ENCODE measurements at regions not wholly inside any gene's neighbourhood (a gene's known extent, or its start where the extent isn't known, plus 50 kb on each side); places are given as distances from the start of the nearest gene placed in this dataset.

- Mint-ChIP-seq H3K27me3 (ENCODE audit: low read depth) (no peaks in the 10 kb centered on the region), H3K4me3 (no peak overlapping the region), H3K9me3 (peaks cover 6 to 10% of the 10 kb centered on the region in 2 experiments), H3K4me1 (no peaks in the 10 kb centered on the region), H3K27ac (no peak overlapping the region), H3K36me3 (ENCODE audit: insufficient read depth in 1 of 3, low read depth in 3 of 3) (peaks cover 0 to 14% (median 0%) of the 10 kb centered on the region in 3 experiments; a peak in 2 of 7 replicates)
- H3K56ac ChIP-seq (ENCODE audit: insufficient read length, low read depth, low read length), result no peak overlapping the region
- no peak overlapping the region for H2AFZ ChIP-seq (ENCODE audit: low read length)
- no peak overlapping the region for H3K27ac ChIP-seq (ENCODE audit: insufficient read length, low read depth, low read length)
- H4K5ac ChIP-seq (ENCODE audit: insufficient read length, low read depth, low read length), result no peak overlapping the region
- H4K20me1 ChIP-seq (ENCODE audit: control insufficient read depth, insufficient read depth, insufficient read length), result no peaks in the 10 kb centered on the region
- H3K27me3 ChIP-seq (ENCODE audit: insufficient read depth, low read length), result no peaks in the 10 kb centered on the region
- H4K8ac ChIP-seq (replicated peaks; ENCODE audit: insufficient read length, low read depth, low read length), result no peak overlapping the region
- no peak overlapping the region for H3K4ac ChIP-seq (ENCODE audit: low read depth, low read length)
- H3K79me1 ChIP-seq (ENCODE audit: insufficient read depth, low read depth, low read length, poor library complexity, severe bottlenecking), result no peaks in the 10 kb centered on the region
- TF ChIP-seq CTCF (conservative IDR thresholded peaks at IDR 0.05), result no peak
- no peaks in the 10 kb centered on the region for H3K79me2 ChIP-seq (ENCODE audit: insufficient read depth, low read length)
- H3K18ac ChIP-seq (ENCODE audit: insufficient read length, low read depth, low read length), result no peak overlapping the region
- H2BK15ac ChIP-seq (ENCODE audit: low read depth, low read length), result no peak overlapping the region
- H2BK120ac ChIP-seq (ENCODE audit: low read depth, low read length, poor library complexity, severe bottlenecking), result no peak overlapping the region
- H2BK20ac ChIP-seq (ENCODE audit: low read depth, low read length, poor library complexity, severe bottlenecking), result no peak overlapping the region
- no peak overlapping the region for H3K4me2 ChIP-seq (ENCODE audit: insufficient read depth, insufficient read length, low read length)
- H3K23ac ChIP-seq (ENCODE audit: insufficient read length, low read depth, low read length), result no peak overlapping the region
- DNase-seq, result no peak
- no peak overlapping the region for H4K91ac ChIP-seq (ENCODE audit: insufficient read length, low read depth, low read length)
- no peaks in the 10 kb centered on the region for H3K9me3 ChIP-seq (ENCODE audit: control insufficient read depth, low read depth, low read length)
- H3K14ac ChIP-seq (ENCODE audit: insufficient read depth, low read length), result no peak overlapping the region
- H2BK12ac ChIP-seq (ENCODE audit: insufficient read length, low read depth, low read length), result no peak overlapping the region
- no peaks in the 10 kb centered on the region for H3K4me1 ChIP-seq (ENCODE audit: insufficient read depth, low read length)
- no peak overlapping the region for H2BK5ac ChIP-seq (ENCODE audit: insufficient read length, low read length)
- H3K9ac ChIP-seq (ENCODE audit: extremely low read depth, insufficient read length, low read length), result no peak overlapping the region
- H2AK5ac ChIP-seq (ENCODE audit: insufficient read length, low read length), result no peak overlapping the region
- no peaks in the 10 kb centered on the region for H3K23me2 ChIP-seq (ENCODE audit: insufficient read length, low read depth, low read length, poor library complexity, severe bottlenecking)
- no peak overlapping the region for H3T11ph ChIP-seq (ENCODE audit: low read length)
These were observed 2086.8 kb downstream of the ARAP2 start for GRCh38 chr4:34157547-34157946.

Measured in H9 (cell line).